HG03460 (cell line): ENCODE measurements at regions not wholly inside any gene's neighbourhood (a gene's known extent, or its start where the extent isn't known, plus 50 kb on each side); places are given as distances from the start of the nearest gene placed in this dataset.
A peak's percentile ranks its signal among the peaks of the same experiment; 100 is the strongest.
"Not testable (repeated sequence)": the region's sequence is repeated elsewhere in the genome, so short reads cannot be mapped to it uniquely, and the experiment has no call there.

Source experiments
- ATAC-seq: cut with Tn5 transposase; IDR thresholded peaks from one replicate; pipeline ENCODE4 v1.9.1; 2021; ENCODE audit not compliant: unreplicated experiment

DNA sequence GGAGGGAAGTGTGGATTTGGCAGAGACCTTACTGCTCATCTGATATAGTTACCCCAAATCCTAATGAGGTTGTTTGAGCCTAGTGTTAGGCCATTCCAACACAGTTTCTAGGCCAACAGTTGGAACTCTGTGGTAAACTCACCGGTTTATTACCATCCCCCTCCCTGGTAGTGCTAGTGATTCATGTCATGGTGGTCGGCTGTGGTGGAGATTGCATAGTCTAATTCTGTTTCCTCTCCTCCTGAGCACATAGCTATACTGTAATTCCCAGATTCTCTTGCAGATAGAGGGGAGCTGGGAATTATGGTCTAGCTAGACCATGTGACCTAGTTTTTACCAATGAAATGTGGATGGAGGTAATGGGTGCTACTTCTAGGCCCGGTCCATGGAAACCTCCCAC is 123.7 kb upstream of the KIF26B start:
- no peak for ATAC-seq

DNA sequence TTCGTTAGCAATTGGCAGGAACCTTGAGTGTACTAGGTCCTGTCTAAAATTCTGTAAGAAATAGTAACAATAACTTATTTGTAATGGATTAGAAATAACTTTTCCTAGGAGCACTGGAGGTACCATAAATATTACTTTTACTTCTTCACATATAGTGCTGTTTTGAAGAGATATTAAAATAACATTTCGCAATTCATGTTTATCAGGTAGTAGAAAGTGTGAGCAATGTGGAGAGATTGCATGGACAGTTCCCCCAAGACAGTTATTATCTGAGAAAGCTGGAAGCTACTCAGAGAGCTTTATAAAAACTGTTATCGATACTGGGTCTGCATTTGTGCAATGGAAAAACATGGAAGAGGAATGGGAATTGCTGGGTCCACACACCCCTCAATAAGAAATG is 128.5 kb upstream of the KIF26B start:
- no peak for ATAC-seq

GRCh38 chr1:245025525-245025924 is 129.3 kb upstream of the KIF26B start:
- no peak for ATAC-seq

DNA sequence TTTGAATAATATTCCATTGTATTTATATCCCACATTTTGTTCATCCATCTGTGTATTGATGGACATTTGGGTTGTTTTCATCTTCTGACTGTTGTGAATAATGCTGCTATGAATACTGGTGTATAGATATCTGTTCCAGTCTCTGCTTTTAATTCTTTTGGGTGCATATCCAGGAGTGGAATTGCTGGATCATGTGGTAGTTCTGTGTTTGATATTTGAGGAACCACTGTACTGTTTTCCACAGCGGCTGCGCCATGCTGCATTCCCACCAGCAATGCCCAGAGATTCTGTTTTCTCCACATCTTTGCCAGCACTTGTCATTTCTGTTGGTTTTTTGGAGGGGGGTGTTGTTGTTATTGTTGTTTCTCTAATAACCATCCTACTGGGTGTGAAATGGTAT is 131.6 kb upstream of the KIF26B start:
- no peak for ATAC-seq

DNA sequence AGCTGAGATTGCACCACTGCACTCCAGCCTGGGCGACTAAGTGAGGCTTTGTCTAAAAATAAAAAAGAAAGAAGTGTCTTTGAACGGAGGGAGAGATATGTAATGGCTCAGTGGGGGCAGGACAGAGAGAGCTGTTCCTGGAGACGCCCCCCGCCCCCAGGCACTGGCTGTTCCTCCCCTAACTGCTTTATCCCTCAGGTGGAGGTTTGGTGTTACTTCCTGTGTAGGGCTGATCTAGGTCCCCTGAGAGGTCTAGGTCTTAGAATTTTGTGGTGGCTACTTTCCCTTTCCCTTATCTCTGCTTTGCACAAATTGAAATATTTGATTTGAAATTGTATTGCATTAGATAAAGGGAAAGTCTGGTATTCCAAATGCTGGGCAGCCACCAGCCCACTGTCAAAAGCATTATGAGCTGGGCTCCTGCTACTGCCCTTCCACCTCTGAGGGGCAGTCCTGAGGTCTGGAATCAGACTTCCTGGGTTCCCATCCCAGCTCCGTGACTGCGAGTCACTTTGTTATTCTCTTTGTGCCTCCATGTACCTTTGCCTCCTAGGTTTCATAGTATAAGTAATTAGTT is 134.8 kb upstream of the KIF26B start:
- ATAC-seq: peak; percentile 55

DNA sequence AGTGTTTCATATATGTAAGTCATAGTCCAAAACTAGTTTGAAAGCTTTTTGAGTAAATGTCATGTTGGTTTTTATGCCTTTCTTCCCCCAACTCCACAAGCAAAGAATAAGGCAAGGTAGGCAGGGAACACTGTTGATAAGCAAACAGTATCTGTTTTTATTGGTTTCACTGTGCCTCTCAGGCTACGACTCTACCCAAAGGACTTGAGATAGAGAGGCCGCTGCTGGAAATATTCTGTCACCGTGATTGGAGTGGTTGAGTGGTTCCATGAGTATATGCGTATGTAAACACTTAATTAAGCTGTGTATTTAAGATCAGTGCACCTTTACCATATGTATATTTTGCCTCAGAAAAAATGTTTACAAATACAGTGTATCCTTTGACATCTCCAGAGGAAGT is 138.1 kb upstream of the KIF26B start:
- no peak for ATAC-seq

DNA sequence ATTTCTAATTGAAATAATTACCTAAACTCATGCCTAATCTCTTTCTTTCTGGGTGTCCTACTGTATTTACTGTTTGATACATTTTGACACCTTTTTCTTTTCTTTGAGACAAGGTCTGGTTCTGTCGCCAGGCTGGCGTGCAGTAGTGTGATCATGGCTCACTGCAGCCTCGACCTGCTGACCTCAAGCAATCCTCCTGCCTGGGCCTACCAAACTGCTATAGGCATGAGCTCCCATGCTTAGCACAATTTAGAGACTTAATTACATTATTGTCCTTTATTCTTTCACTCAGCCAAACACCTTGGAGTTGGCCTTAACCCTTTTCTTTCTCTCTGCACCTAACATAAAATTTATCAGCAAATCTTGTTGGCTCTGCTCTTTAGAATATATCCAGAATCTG is 139.8 kb upstream of the KIF26B start:
- ATAC-seq: no peak

DNA sequence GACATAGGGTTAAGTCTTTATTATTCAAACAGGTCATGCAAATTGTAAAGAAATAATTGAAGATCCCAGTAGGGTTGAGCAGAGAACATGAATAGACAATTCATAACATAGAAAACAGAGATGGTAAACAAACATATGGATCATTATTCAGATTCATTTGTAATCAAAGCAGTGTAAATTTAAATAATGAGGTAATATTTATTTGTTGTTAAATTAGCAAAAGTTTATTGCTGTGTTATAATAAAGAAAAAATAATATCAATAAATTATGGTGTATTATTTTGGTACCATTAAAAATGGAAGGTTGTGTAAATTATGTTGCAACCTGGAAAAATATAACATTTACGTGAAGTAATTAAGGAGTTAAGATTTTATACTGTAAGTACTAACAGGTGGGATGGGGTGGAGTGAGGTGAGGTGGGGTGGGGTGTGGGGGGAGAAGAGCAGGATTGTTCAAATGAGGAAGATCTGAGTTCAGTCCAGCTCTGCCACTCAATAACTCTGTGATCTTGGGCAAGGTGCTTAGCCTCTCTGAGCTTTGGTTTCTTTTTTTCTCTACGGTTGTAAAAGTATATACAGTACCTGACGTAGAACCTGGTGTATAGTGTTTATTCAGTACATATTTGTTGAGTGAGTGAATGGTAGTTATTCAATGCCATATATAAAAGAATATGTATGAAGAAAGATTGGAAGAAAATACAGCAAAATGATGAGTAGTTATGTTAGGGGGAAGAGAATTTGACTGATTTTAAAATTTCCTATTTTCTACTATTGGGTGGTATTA is 140.3 kb upstream of the KIF26B start:
- no peak for ATAC-seq

DNA sequence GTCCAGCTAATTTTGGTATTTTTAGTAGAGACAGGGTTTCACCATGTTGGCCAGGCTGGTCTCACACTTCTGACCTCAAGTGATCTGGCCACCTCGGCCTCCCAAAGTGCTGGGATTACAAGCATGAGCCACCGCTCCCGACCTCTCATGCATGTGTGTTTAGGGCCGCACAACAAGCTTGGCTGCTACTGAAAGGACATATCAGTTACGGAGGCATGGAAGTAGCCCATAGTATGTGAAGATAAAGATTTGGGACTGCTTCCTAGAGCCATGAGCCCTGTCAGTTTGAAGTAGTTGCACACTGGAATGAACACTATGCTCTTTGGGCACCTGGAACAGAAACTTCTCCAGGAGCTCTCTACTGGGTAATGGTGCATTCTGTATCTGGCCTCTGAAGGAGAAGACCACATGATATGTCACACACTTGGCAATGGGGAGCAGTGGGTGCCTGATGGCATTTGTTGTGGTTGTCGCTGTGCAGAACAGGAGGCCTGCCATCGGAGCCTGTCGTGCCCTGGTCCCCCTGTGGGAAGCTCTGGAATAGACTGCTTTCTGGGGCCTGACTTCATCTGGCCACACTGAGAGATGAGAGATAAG is 144.7 kb upstream of the KIF26B start:
- no peak for ATAC-seq

DNA sequence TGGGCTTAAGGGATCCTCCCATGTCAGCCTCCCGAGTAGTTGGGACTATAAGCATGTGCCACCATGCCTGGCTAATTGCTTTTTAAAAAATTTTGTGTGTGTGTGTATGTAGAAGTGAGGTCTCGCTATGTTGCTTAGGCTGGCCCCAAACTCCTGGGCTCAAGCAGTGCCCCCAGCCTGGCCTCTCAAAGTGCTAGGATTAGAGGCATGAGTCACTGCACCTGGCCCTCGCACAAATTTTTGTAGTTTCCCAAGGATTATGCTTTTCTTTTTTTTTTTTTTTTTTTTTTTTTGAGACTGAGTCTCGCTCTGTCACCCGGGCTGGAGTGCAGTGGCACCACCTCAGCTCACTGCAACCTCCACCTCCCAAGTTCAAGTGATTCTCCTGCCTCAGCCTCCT is 144.4 kb upstream of the HNRNPU start:
- ATAC-seq: no peak

GRCh38 chr1:245007852-245008251 is 143.5 kb upstream of the HNRNPU start:
- ATAC-seq: no peak

DNA sequence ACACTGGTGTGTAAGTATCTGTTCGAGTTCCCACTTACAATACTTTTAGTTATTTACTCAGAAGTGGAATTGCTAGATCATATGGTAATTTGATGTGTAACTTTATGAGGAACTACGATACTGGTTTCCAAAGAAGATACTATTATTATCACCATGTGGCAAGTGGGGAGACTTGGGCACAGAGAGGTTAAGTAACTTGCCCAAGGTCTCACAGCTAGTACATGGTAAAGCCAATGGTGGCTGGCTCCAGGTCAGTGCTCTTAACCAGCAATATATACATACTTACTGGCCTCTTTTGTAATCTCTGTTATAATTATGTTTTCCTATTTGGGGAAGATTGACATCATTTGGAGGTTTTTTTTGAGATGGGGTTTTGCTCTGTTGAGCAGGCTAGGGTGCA is 138.9 kb upstream of the HNRNPU start:
- ATAC-seq: no peak

DNA sequence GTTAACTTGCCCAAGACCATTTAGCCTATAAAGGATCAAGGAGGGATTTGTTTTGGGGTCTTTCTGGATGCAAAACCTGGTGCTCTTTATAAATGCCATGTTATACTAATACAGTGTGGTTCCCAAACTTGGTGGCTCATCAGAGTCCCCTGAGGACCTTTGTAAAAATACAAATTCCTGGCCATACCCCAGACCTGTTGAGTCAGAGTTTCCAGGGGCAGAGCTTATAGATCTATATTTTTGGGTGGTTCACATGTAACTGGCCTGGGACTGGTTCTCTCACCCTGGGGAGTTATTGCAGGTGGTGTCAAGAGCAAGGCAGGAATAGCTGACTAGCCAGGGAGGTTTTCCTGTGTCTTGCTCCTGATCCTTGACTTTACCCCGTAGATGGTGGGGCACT is 136.9 kb upstream of the HNRNPU start:
- ATAC-seq: no peak

DNA sequence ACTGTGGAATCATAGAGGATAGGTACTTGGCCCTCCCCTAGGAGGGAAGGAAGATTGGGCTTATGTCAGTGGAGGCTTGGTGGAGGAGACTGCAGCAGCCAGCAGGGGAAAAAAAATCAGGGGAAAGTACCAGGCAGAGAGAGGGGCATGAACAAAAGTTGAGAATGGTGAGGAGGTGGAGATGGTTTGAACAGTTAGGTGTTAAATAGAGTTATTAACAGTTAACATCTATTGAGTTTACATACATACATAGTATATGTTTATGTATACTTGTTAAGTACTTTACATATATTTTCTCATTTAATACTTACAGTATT is 136.5 kb upstream of the HNRNPU start:
- ATAC-seq: no peak

- ATAC-seq: not testable (repeated sequence)
Measured at GRCh38 chr1:244999644-245000043, 135.3 kb upstream of the HNRNPU start.

- no peak for ATAC-seq
Measured at GRCh38 chr1:244998717-244999346, 134.5 kb upstream of the HNRNPU start.

DNA sequence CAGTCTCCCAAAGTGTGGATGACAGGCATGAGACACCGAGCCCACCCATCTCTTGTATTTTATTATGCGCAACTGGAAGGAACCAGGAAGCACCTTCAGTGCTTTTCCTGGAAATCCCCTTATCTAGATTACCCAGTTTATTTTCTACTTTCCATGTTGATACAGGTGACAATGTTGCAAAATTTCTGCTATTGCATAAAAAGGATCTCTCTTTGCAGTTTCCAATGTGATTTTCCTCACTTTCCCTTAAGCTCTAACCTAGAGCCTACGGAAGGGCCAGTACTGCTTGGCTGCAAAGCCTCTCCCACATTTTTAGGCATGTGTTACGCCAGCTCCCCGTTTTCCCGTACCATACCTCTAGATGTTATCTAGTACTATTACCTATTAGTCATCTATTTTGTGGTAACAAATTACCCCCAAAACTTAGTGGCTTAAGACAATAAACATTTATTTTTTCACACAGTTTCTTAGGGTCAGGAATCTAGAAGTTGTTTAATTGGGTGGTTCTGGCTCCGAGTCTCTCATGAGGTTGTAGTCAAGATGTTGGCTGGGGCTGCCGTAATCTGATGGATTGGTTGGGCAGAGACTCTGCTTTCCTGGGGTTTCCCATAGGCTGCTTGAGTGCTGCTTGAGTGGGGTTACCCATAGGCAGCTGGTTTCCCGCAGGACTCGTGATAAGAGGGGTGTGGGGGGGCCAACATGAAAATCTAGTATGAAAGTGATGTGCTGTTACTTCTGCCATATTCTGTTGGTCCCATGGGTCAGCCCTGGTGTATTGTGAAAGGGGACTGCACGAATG is 131.5 kb upstream of the HNRNPU start:
- no peak for ATAC-seq

DNA sequence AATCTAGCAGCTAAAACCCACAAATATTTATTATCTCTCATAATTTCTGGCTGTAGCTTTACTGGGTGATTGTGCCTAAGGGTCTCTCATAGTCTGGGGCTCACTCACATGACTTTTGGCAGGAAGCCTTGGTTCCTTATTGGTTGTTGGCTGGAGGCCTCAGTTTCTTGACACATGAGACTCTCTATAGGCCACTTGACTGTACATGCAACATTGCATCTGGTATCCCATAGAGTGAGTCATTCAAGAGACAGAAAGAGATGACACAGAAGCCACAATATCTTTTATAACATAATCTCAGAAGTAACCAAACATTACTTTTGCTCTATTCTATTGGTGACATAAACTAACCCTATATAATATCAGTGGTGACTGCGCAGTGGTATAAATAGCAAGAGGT is 128.5 kb upstream of the HNRNPU start:
- ATAC-seq: no peak

DNA sequence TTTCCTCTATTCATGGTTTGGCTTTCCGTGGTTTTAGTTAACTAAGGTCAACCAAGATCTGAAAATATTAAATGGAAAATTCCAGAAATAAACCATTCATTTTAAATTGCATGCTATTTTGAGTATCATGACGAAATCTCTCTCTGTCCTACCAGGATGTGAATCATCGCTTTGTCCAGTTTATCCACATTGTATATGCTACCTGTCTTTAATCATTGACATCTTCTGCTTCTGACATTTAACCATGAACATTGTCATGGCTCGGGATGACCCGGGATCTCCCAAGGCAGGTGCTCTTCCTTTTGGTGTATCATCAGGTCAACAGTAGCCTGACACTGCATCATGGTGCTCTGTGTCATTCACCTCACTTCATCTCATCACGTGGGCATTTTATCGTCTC is 125.5 kb upstream of the HNRNPU start:
- no peak for ATAC-seq

DNA sequence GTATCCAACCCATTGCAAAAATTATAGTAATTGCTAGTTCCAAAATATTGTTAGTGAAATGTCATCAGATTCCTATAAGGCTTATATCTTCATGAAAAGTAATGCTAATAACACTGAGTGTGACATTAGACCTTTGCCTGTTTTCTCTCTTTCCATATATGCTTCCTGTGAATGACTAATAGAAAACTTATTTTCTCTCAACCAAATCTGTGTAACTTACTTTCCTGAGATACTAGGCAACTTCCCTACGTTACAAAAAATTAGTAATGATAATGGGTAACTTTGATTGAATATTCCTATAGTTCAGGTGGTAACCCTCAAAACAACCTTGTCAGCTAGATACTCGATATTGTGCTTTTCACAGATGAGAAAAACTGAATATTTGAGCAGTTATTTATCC is 124.2 kb upstream of the HNRNPU start:
- no peak for ATAC-seq

DNA sequence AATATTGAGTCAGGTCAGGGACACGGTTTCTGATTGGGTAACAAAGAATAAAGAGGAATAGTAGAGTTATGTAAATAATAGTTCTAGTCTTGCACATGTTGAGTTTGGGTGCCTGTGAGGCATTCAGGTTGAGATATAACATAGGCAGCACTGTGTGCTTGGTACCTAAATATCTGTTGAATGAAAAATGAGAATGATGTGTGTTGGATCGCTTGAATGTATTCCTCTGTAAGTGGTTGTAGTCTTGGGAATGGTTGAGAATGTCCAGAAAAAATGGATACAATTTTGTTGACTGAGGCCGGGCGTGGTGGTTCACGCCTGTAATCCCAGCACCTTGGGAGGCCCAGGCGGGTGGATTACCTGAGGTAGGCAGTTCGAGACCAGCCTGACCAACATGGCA is 116.3 kb upstream of the HNRNPU start:
- no peak for ATAC-seq

- no peak for ATAC-seq
Measured at GRCh38 chr1:244974550-244974949, 110.2 kb upstream of the HNRNPU start.
